Aorta (tissue), 5 donors: ENCODE measurements at regions not wholly inside any gene's neighbourhood (a gene's known extent, or its start where the extent isn't known, plus 50 kb on each side); places are given as distances from the start of the nearest gene placed in this dataset.

ENCODE experiments used
- ATAC-seq: fragments of 200-7000 bp; cut with Tn5 transposase; one replicate; pipeline ENCODE4 v1.9.1; 2022; ENCODE audit warnings: moderate library complexity; ENCODE audit not compliant: low FRiP score
- DNase-seq, 2 donors: peaks; one replicate each; pipeline ENCODE4 v3.0.0-alpha.2; 2020
- H3K27ac ChIP-seq, 2 donors: one replicate each; pipeline ENCODE4 v1.5.1; 2013; ENCODE audit warnings: low read length in 2 of 2, mild to moderate bottlenecking in 2 of 2, moderate library complexity in 2 of 2, control low read depth in 1 of 2, inconsistent platforms in 1 of 2, low read depth in 1 of 2
- H3K27me3 ChIP-seq, 2 donors: one replicate each; pipeline ENCODE4 v1.6.1; 2013; ENCODE audit warnings: control low read depth in 1 of 2, low read length in 1 of 2, mild to moderate bottlenecking in 1 of 2, moderate library complexity in 1 of 2; ENCODE audit not compliant: insufficient read depth in 2 of 2, control insufficient read depth in 1 of 2
- H3K36me3 ChIP-seq, 2 donors: one replicate each; pipeline ENCODE4 v1.6.1; 2013; ENCODE audit warnings: control low read depth in 1 of 2, low read length in 1 of 2, mild to moderate bottlenecking in 1 of 2; ENCODE audit not compliant: insufficient read depth in 2 of 2, control insufficient read depth in 1 of 2
- H3K4me1 ChIP-seq, 2 donors: one replicate each; pipeline ENCODE4 v1.6.1; 2013; ENCODE audit warnings: low read length in 2 of 2, control low read depth in 1 of 2, mild to moderate bottlenecking in 1 of 2, moderate library complexity in 1 of 2; ENCODE audit not compliant: insufficient read depth in 2 of 2, control insufficient read depth in 1 of 2
- H3K4me3 ChIP-seq, 2 donors: one replicate each; pipeline ENCODE4 v1.5.1; 2013; ENCODE audit warnings: low read length in 2 of 2, control low read depth in 1 of 2, mild to moderate bottlenecking in 1 of 2
- H3K9me3 ChIP-seq: one replicate; pipeline ENCODE4 v1.6.1; 2013; ENCODE audit warnings: mild to moderate bottlenecking, low read length; ENCODE audit not compliant: control insufficient read depth
- WGBS, 2 donors: extraction: QIAGEN DNeasy Blood & Tissue Kit; methylation state at CpG; one replicate each; pipeline ENCODE4 v1.1.7; 2013; 5-methylcytosine and 5-hydroxymethylcytosine counted together
- intact Hi-C, 2 donors: fragments of 100-400 bp; cut with DNase I; formaldehyde crosslinking; loops; one replicate each; pipeline versions ENCODE4 v1.14.2 to v1.15.0; 2022
- donor health status: healthy with polysubstance abuse.
- donor health status: Bipolar disorder and iron deficiency.
- donor health status: DM: no; HTN: no; CAD: no.
- donor health status: DM: no; HTN: no; CAD: no.
- donor health status: DM: yes; HTN: yes; CAD: no.

DNA sequence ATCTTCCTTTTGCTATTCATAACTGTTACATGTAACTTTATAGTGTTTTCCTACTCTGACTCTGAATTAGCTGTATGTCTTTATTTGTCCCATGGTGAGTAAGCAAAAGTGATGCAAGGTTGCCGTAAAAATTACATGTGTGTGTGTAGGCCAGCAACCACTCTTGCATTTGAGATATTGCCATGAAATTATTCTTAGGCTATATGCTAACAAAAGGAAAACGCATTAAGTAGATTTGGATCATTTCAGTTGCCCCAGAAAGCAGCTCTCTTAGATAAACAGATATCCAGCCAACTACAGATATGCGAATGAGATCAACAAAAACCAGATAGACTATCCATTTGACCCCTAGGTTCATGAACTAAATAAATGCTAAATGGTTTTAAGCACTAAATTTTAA is 73.6 kb downstream of the CYLC2 start:
- Histone ChIP-seq H3K36me3 (no peaks in the 10 kb centered on the region), H3K27me3 (no peaks in the 10 kb centered on the region), H3K27ac (no peak overlapping the region), H3K4me3 (no peak overlapping the region), H3K9me3 (no peaks in the 10 kb centered on the region), H3K4me1 (no peaks in the 10 kb centered on the region)
- no peak for ATAC-seq
- intact Hi-C loops = no loop called here
- no peak for DNase-seq
- 41 to 50% methylated on average over 3 of the region's 3 CpGs for WGBS, 2 donors

DNA sequence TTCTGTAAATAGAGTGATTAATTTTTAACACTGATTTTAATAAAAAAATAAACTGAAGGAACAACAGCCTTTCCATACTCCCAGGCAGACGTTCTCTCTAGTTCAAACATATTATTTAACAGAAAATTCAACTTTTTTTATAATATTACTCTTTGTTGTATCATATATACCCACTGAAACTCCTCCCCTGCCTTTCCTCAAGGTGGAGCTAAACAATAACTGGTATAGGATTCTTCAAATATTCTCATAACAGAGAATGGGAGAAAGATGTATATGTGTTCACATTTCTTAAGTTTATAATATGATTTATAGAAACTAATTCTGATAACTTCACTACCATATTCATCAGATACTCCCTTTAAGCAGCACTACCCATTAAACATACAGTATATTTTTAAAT is 83.4 kb downstream of the CYLC2 start:
- peaks cover 2% of the 10 kb centered on the region for H3K9me3 ChIP-seq
- H3K4me3 ChIP-seq = no peak overlapping the region
- DNase-seq = no peak
- no peak for ATAC-seq
- H3K36me3 ChIP-seq = no peaks in the 10 kb centered on the region
- no peaks in the 10 kb centered on the region for H3K4me1 ChIP-seq
- 55 to 66% methylated on average over 1 of the region's 1 CpG for WGBS, 2 donors
- H3K27ac ChIP-seq = no peak overlapping the region
- intact Hi-C loops = no loop called here
- H3K27me3 ChIP-seq = no peaks in the 10 kb centered on the region

DNA sequence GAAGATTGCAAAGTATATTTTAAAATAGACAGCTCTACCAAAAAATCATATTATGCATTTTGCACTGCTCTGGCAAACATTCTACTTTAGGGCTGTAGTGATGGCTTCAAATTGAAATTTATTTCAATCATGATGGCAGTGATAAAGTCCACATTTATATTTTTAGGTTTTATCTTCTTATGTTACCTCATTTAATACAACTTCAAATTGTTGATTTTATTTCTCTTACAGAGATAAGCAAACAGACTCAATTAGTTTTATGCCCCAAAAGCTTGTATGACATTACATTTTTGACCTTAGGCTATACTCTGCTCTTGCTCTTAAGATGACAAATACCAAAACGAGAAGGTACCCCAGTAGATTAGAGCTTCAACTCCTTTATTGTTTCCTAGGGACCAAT is 87.4 kb downstream of the CYLC2 start:
- Histone ChIP-seq H3K4me1 (no peaks in the 10 kb centered on the region), H3K27ac (no peak overlapping the region), H3K36me3 (no peaks in the 10 kb centered on the region), H3K27me3 (no peaks in the 10 kb centered on the region), H3K4me3 (no peak overlapping the region), H3K9me3 (no peaks in the 10 kb centered on the region)
- DNase-seq = no peak
- intact Hi-C loops = no loop called here
- no peak for ATAC-seq
- WGBS, 2 donors = 77 to 83% methylated on average over 1 of the region's 1 CpG

DNA sequence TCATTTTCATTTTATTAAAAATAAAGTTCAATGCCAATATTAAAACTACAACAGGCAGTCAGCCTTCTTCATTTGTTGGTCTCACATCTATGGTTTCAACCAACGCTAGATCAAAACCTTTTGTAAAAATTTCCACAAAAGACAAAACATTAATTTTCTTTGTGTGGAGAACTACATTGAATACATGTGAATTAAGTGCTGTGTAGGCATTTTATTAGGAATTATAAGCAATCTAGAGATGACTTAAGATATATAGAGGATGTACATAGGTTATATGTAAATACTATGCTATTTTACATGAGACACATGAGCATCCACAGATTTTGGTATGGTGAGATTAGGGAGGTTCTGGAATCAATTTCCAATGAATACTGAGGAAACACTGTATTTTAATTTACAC is 94.2 kb downstream of the CYLC2 start:
- Histone ChIP-seq H3K27ac (no peak overlapping the region), H3K27me3 (no peaks in the 10 kb centered on the region), H3K36me3 (no peaks in the 10 kb centered on the region), H3K4me1 (no peaks in the 10 kb centered on the region), H3K9me3 (no peaks in the 10 kb centered on the region), H3K4me3 (no peak overlapping the region)
- WGBS, 2 donors = 97 to 98% methylated on average over 1 of the region's 1 CpG
- intact Hi-C loops = no loop called here
- DNase-seq = no peak
- no peak for ATAC-seq

DNA sequence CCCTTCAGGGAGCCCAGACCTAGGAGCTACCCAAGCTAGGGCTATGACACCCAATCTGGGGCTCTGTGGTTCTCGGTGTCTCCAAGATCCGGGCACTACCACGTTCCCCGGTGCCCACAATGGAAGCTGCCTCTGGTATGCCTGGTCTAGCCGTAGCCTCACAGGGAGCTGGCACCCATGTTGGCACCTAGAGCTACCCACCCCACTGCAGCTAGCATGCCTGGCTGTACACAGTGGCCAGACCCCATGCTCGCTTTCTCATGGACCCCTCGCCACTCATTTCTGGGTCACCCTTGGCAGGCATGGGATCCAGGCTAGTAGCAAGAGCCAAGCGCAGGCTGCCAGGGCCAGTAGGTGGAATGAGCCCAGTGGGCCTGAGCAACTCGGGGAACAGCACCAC is 109.0 kb downstream of the CYLC2 start:
- no peaks in the 10 kb centered on the region for H3K4me1 ChIP-seq
- H3K9me3 ChIP-seq = no peaks in the 10 kb centered on the region
- intact Hi-C loops = no loop called here
- no peak overlapping the region for H3K27ac ChIP-seq
- no peaks in the 10 kb centered on the region for H3K27me3 ChIP-seq
- no peak for ATAC-seq
- DNase-seq = no peak
- H3K36me3 ChIP-seq = no peaks in the 10 kb centered on the region
- WGBS, 2 donors = 89 to 93% methylated on average over 9 of the region's 9 CpGs
- H3K4me3 ChIP-seq = no peak overlapping the region

DNA sequence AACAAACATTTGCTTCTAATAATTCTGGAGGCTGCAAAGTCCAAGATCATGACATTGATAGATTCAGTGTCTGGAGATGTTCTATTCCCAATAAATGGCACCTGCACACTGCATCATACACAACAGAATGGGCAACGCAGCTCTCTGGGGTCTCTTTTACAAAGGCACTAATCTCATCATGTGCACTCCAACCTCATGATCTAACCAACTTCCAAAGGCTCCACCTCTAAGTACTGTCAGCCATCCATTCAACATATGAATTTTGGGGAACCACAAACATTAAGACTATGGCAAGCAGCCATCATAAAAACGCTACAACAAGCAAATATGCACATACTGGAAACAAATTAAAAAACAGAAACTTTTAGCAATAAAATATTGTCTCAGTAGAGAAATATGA is 121.1 kb downstream of the CYLC2 start:
- no peak for DNase-seq
- no peaks in the 10 kb centered on the region for H3K27me3 ChIP-seq
- H3K36me3 ChIP-seq = no peaks in the 10 kb centered on the region
- 69 to 85% methylated on average over 2 of the region's 2 CpGs for WGBS, 2 donors
- H3K9me3 ChIP-seq = no peaks in the 10 kb centered on the region
- no peak overlapping the region for H3K27ac ChIP-seq
- no peaks in the 10 kb centered on the region for H3K4me1 ChIP-seq
- ATAC-seq = no peak
- no peak overlapping the region for H3K4me3 ChIP-seq
- intact Hi-C loops = no loop called here

DNA sequence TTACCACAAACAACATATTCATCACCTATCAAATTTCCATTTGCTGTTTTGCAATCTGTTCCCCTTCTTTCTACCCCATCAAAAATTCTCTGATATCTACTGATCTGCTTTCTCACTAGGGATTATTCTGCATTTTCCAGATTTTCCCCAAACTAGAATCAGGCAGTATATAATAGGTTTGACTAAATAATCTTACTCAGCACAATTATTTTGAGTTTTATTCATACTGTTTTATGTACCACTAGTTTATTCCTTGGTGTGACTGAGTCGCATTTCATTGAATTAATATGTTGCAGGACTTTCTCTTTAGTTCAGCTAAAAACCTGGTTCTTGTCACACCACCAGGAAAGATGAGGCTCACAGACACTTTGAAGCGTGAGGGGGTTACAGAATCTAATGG is 131.4 kb downstream of the CYLC2 start:
- no peaks in the 10 kb centered on the region for H3K9me3 ChIP-seq
- WGBS, 2 donors = 97 to 100% methylated on average over 2 of the region's 2 CpGs
- peaks cover 0 to 2% of the 10 kb centered on the region in 2 donors for H3K36me3 ChIP-seq
- H3K27me3 ChIP-seq = no peaks in the 10 kb centered on the region
- DNase-seq (no peak), ATAC-seq (no peak)
- H3K27ac ChIP-seq = no peak overlapping the region
- intact Hi-C loops = no loop called here
- H3K4me3 ChIP-seq = no peak overlapping the region
- H3K4me1 ChIP-seq = no peaks in the 10 kb centered on the region

DNA sequence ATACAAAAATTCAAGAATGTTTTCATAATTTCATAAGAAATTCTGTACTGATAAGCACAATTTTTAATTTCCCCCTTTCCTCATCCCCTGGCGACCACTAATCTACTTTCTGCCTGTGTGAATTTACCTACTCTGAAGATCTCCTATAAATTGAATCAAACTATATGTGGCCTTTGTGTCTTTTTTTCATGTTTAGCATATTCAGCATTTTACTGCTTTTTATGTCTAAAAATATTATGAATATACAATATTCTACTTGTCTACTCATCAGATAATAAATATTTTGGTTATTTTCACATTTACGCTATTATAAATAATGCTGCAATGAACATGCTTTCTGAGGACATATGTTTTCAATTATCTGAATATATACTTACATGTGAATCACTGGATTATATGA is 144.8 kb downstream of the CYLC2 start:
- Histone ChIP-seq H3K27ac (no peak overlapping the region), H3K4me1 (no peaks in the 10 kb centered on the region), H3K9me3 (no peaks in the 10 kb centered on the region), H3K27me3 (no peaks in the 10 kb centered on the region), H3K4me3 (no peak overlapping the region), H3K36me3 (no peaks in the 10 kb centered on the region)
- no peak for ATAC-seq
- WGBS, 2 donors = 87 to 90% methylated on average over 2 of the region's 2 CpGs
- no peak for DNase-seq
- intact Hi-C loops = loop anchor here in 1 of 2 donors (10.0 kb wide), 1 partner anchor 135 kb away; no protein-coding TSS in a partner anchor

DNA sequence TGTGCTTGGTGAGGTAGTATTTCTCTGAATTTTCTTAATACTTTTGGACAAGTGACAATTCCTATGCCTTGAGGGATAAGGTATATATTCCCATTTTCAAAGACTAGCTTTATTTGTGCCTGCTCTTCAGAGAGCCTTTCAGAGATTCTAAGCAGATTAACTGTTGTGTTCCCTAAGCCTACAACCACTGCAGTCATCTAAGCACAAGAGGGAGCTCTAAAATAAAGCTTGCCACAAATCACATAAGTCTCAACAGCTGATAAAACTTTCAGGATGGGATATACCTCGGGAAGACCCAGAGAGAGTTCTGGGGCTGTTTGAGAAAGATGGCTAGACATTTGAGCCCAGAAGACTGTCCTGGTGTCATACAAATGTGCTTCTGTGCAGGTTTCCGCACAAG is 157.3 kb downstream of the CYLC2 start:
- Histone ChIP-seq H3K9me3 (peaks cover 11% of the 10 kb centered on the region), H3K27me3 (no peaks in the 10 kb centered on the region), H3K4me3 (no peak overlapping the region), H3K4me1 (no peaks in the 10 kb centered on the region), H3K36me3 (no peaks in the 10 kb centered on the region), H3K27ac (no peak overlapping the region)
- no peak for ATAC-seq
- intact Hi-C loops = no loop called here
- DNase-seq = no peak
- 73 to 74% methylated on average over 2 of the region's 2 CpGs for WGBS, 2 donors
